Stomach (tissue), 8 donors: ENCODE measurements at regions not wholly inside any gene's neighbourhood (a gene's known extent, or its start where the extent isn't known, plus 50 kb on each side); places are given as distances from the start of the nearest gene placed in this dataset.

Source experiments
- DNase-seq, 2 donors: peaks; one replicate each; pipeline versions ENCODE4 v3.0.0 to v3.0.0-alpha.2; 2013 to 2019
- H3K27ac ChIP-seq, 5 donors: fragments of 200-600 bp in 4 of 5; sonication (generic) in 4 of 5; one replicate each; pipeline ENCODE4 v1.5.1; 2013 to 2019; ENCODE audit warnings: mild to moderate bottlenecking in 1 of 5, moderate library complexity in 1 of 5
- H3K27me3 ChIP-seq, 3 donors: fragments of 200-600 bp; sonication (generic); one replicate each; pipeline ENCODE4 v1.5.1; 2017 to 2019; ENCODE audit warnings: mixed run types in 1 of 3
- H3K36me3 ChIP-seq, 4 donors: fragments of 200-600 bp; sonication (generic); 1 replicate in 3 of 4; 2 replicates in 1 of 4; pipeline ENCODE4 v1.5.1; 2016 to 2019
- H3K4me1 ChIP-seq, 4 donors: fragments of 200-600 bp; sonication (generic); one replicate each; pipeline ENCODE4 v1.5.1; 2016 to 2019
- H3K4me3 ChIP-seq, 4 donors: fragments of 200-600 bp; sonication (generic) in 3 of 4; one replicate each; pipeline ENCODE4 v1.5.1; 2016 to 2019; ENCODE audit warnings: mild to moderate bottlenecking in 1 of 4
- H3K9me3 ChIP-seq, 4 donors: fragments of 200-600 bp; sonication (generic); one replicate each; pipeline ENCODE4 v1.5.1; 2016 to 2019
- CTCF ChIP-seq, 7 experiments: fragments of 450-650 bp in 4 of 7; fragments of 200-600 bp in 3 of 7; sonication (generic) in 3 of 7; IDR thresholded peaks; one replicate each; pipeline ENCODE4 v1.5.1; 2016 to 2019; ENCODE audit warnings: antibody characterized with exemption in 7 of 7, control low read depth in 2 of 7, mild to moderate bottlenecking in 1 of 7
- EP300 ChIP-seq: sonication (generic); formaldehyde crosslinking; IDR thresholded peaks from one replicate; pipeline ENCODE4 v1.6.1; 2017; ENCODE audit warnings: antibody characterized with exemption
- POLR2A ChIP-seq, 4 donors: fragments of 450-650 bp; IDR thresholded peaks; one replicate each; pipeline ENCODE4 v1.6.1; 2016; ENCODE audit warnings: antibody characterized with exemption in 4 of 4, control low read depth in 2 of 4, mild to moderate bottlenecking in 1 of 4, moderate library complexity in 1 of 4
- POLR2AphosphoS5 ChIP-seq, 3 donors: sonication (generic); formaldehyde crosslinking; IDR thresholded peaks; one replicate each; pipeline ENCODE4 v1.6.1; 2016; ENCODE audit warnings: antibody characterized with exemption in 3 of 3
- WGBS, 5 donors: extraction: QIAGEN DNeasy Blood & Tissue Kit in 3 of 5; methylation state at CpG; one replicate each; pipeline versions ENCODE4 v1.1.5 to v1.1.7; 2013 to 2018; 5-methylcytosine and 5-hydroxymethylcytosine counted together
- intact Hi-C: fragments of 100-400 bp; cut with DNase I; formaldehyde crosslinking; loops from one replicate; pipeline ENCODE4 v1.15.1; 2023; ENCODE audit warnings: low total_unique reads
- donor health status: healthy with polysubstance abuse.
- donor health status: Bipolar disorder and iron deficiency.
- donor health status: healthy.

- intact Hi-C loops = no loop called here
- TF ChIP-seq POLR2A (IDR thresholded peaks at IDR 0.05) (no peak), CTCF (IDR thresholded peaks at IDR 0.05) (no peak), POLR2AphosphoS5 (IDR thresholded peaks at IDR 0.05) (no peak), EP300 (no peak)
- 73 to 96% (median 90%) methylated on average over 3 of the region's 3 CpGs for WGBS, 5 donors
Observed at GRCh38 chr19:30900051-30900450, 449.2 kb downstream of the TSHZ3 start.

GRCh38 chr19:30898353-30899103 is 450.7 kb downstream of the TSHZ3 start:
- H3K9me3 ChIP-seq = no peaks in the 10 kb centered on the region
- no peaks in the 10 kb centered on the region for H3K4me1 ChIP-seq
- no peak overlapping the region for H3K4me3 ChIP-seq
- H3K27ac ChIP-seq = no peak overlapping the region
- intact Hi-C loops = no loop called here
- TF ChIP-seq EP300 = no peak
- TF ChIP-seq POLR2AphosphoS5 (IDR thresholded peaks at IDR 0.05) = no peak
- no peak for TF ChIP-seq CTCF (IDR thresholded peaks at IDR 0.05)
- TF ChIP-seq POLR2A (IDR thresholded peaks at IDR 0.05) = no peak
- H3K36me3 ChIP-seq = no peaks in the 10 kb centered on the region
- H3K27me3 ChIP-seq = no peaks in the 10 kb centered on the region
- no peak for DNase-seq
- 80 to 84% (median 81%) methylated on average over 5 of the region's 5 CpGs for WGBS, 5 donors

More at GRCh38 chr19:30900051-30900450, 449.2 kb downstream of the TSHZ3 start:
- Histone ChIP-seq H3K4me3 (no peak overlapping the region), H3K36me3 (no peaks in the 10 kb centered on the region), H3K4me1 (no peaks in the 10 kb centered on the region), H3K27ac (no peak overlapping the region), H3K27me3 (peaks cover 0 to 5% (median 0%) of the 10 kb centered on the region in 3 donors), H3K9me3 (no peaks in the 10 kb centered on the region)
- no peak for DNase-seq

- no peaks in the 10 kb centered on the region for H3K27me3 ChIP-seq
- H3K9me3 ChIP-seq = no peaks in the 10 kb centered on the region
- no peak overlapping the region for H3K4me3 ChIP-seq
- 83 to 89% (median 85%) methylated on average over 7 of the region's 7 CpGs for WGBS, 5 donors
- intact Hi-C loops = no loop called here
- no peak for DNase-seq
- no peaks in the 10 kb centered on the region for H3K36me3 ChIP-seq
- no peak overlapping the region for H3K27ac ChIP-seq
- TF ChIP-seq POLR2A (IDR thresholded peaks at IDR 0.05) (no peak), POLR2AphosphoS5 (IDR thresholded peaks at IDR 0.05) (no peak), EP300 (no peak), CTCF (IDR thresholded peaks at IDR 0.05) (no peak)
- no peaks in the 10 kb centered on the region for H3K4me1 ChIP-seq
Observed at GRCh38 chr19:30897553-30897952, 451.7 kb downstream of the TSHZ3 start.

- no peak for DNase-seq
Observed at GRCh38 chr19:30897034-30897433, 452.2 kb downstream of the TSHZ3 start.

More at GRCh38 chr19:30897034-30897433, 452.2 kb downstream of the TSHZ3 start:
- no peaks in the 10 kb centered on the region for H3K4me1 ChIP-seq
- no peaks in the 10 kb centered on the region for H3K9me3 ChIP-seq
- TF ChIP-seq POLR2A (IDR thresholded peaks at IDR 0.05) (no peak), CTCF (IDR thresholded peaks at IDR 0.05) (no peak), POLR2AphosphoS5 (IDR thresholded peaks at IDR 0.05) (no peak), EP300 (no peak)
- no peaks in the 10 kb centered on the region for H3K36me3 ChIP-seq
- intact Hi-C loops = no loop called here
- 67 to 93% (median 87%) methylated on average over 3 of the region's 3 CpGs for WGBS, 5 donors
- H3K4me3 ChIP-seq = no peak overlapping the region
- no peaks in the 10 kb centered on the region for H3K27me3 ChIP-seq
- no peak overlapping the region for H3K27ac ChIP-seq
